Peyer's patch (tissue), 4 donors: ENCODE measurements at regions not wholly inside any gene's neighbourhood (a gene's known extent, or its start where the extent isn't known, plus 50 kb on each side); places are given as distances from the start of the nearest gene placed in this dataset.

Source experiments
- CTCF ChIP-seq, 6 experiments: fragments of 450-650 bp in 4 of 6; fragments of 200-600 bp in 2 of 6; sonication (generic) in 1 of 6; IDR thresholded peaks; one replicate each; pipeline ENCODE4 v1.5.1; 2017 to 2019; ENCODE audit warnings: antibody characterized with exemption in 6 of 6, mild to moderate bottlenecking in 3 of 6, moderate library complexity in 1 of 6
- POLR2A ChIP-seq, 2 donors: fragments of 450-650 bp; IDR thresholded peaks; one replicate each; pipeline ENCODE4 v1.5.1; 2017; ENCODE audit warnings: antibody characterized with exemption in 2 of 2, mild to moderate bottlenecking in 2 of 2, moderate library complexity in 2 of 2

- TF ChIP-seq CTCF (IDR thresholded peaks at IDR 0.05): no peak
- no peak for TF ChIP-seq POLR2A (IDR thresholded peaks at IDR 0.05)
Measured at GRCh38 chr22:49039625-49040024, 788.0 kb downstream of the BRD1 start.
